ENCODE measurements at regions not wholly inside any gene's neighbourhood (a gene's known extent, or its start where the extent isn't known, plus 50 kb on each side); places are given as distances from the start of the nearest gene placed in this dataset.

GRCh38 chr5:89628876-89629635 lies 746.1 kb upstream of the MEF2C start:
- H3K4me3 Mint-ChIP-seq = no peak overlapping the region
- no peaks in the 10 kb centered on the region for H3K4me1 Mint-ChIP-seq
- H3K36me3 Mint-ChIP-seq = no peaks in the 10 kb centered on the region
- no peak overlapping the region for H3K27ac Mint-ChIP-seq
- H3K9me3 Mint-ChIP-seq = peaks cover 15% of the 10 kb centered on the region
- H3K27me3 Mint-ChIP-seq = no peaks in the 10 kb centered on the region
- DNase-seq = no peak

- no peak overlapping the region for H3K27ac Mint-ChIP-seq
- no peaks in the 10 kb centered on the region for H3K36me3 Mint-ChIP-seq
- no peak overlapping the region for H3K4me3 Mint-ChIP-seq
Observed at GRCh38 chr5:89615839-89616518, 733.0 kb upstream of the MEF2C start.

GRCh38 chr5:89613222-89613956 lies 730.4 kb upstream of the MEF2C start:
- no peak for DNase-seq
- no peaks in the 10 kb centered on the region for H3K36me3 Mint-ChIP-seq
- H3K27me3 Mint-ChIP-seq = no peaks in the 10 kb centered on the region
- H3K4me3 Mint-ChIP-seq = no peak overlapping the region
- no peak overlapping the region for H3K27ac Mint-ChIP-seq
- H3K4me1 Mint-ChIP-seq = no peaks in the 10 kb centered on the region
- H3K9me3 Mint-ChIP-seq = peaks cover 4% of the 10 kb centered on the region

More at GRCh38 chr5:89615839-89616518, 733.0 kb upstream of the MEF2C start:
- no peaks in the 10 kb centered on the region for H3K27me3 Mint-ChIP-seq
- H3K9me3 Mint-ChIP-seq = peaks cover 2% of the 10 kb centered on the region
- no peak for DNase-seq
- H3K4me1 Mint-ChIP-seq = no peaks in the 10 kb centered on the region

GRCh38 chr5:89606939-89607534 lies 724.1 kb upstream of the MEF2C start:
- peaks cover 4% of the 10 kb centered on the region for H3K9me3 Mint-ChIP-seq
- no peak overlapping the region for H3K27ac Mint-ChIP-seq
- no peaks in the 10 kb centered on the region for H3K36me3 Mint-ChIP-seq
- H3K27me3 Mint-ChIP-seq = no peaks in the 10 kb centered on the region
- no peaks in the 10 kb centered on the region for H3K4me1 Mint-ChIP-seq
- no peak for DNase-seq
- H3K4me3 Mint-ChIP-seq = no peak overlapping the region

GRCh38 chr5:89604342-89604741 lies 721.4 kb upstream of the MEF2C start:
- Mint-ChIP-seq H3K36me3 (no peaks in the 10 kb centered on the region), H3K4me1 (no peaks in the 10 kb centered on the region), H3K27me3 (no peaks in the 10 kb centered on the region), H3K4me3 (no peak overlapping the region), H3K27ac (no peak overlapping the region), H3K9me3 (no peaks in the 10 kb centered on the region)
- DNase-seq = no peak

GRCh38 chr5:89601880-89602279 lies 718.9 kb upstream of the MEF2C start:
- Mint-ChIP-seq H3K36me3 (no peaks in the 10 kb centered on the region), H3K4me1 (no peaks in the 10 kb centered on the region), H3K4me3 (no peak overlapping the region), H3K27ac (no peak overlapping the region), H3K9me3 (no peaks in the 10 kb centered on the region), H3K27me3 (no peaks in the 10 kb centered on the region)
- DNase-seq = no peak

GRCh38 chr5:89597878-89598277 lies 714.9 kb upstream of the MEF2C start:
- no peaks in the 10 kb centered on the region for H3K36me3 Mint-ChIP-seq
- no peak for DNase-seq
- H3K27ac Mint-ChIP-seq = no peak overlapping the region
- no peaks in the 10 kb centered on the region for H3K4me1 Mint-ChIP-seq
- H3K27me3 Mint-ChIP-seq = no peaks in the 10 kb centered on the region
- H3K9me3 Mint-ChIP-seq = no peaks in the 10 kb centered on the region
- no peak overlapping the region for H3K4me3 Mint-ChIP-seq

GRCh38 chr5:89596821-89597220 lies 713.8 kb upstream of the MEF2C start:
- Mint-ChIP-seq H3K36me3 (no peaks in the 10 kb centered on the region), H3K4me1 (no peaks in the 10 kb centered on the region), H3K4me3 (no peak overlapping the region), H3K9me3 (no peaks in the 10 kb centered on the region), H3K27me3 (no peaks in the 10 kb centered on the region), H3K27ac (no peak overlapping the region)
- DNase-seq = no peak

GRCh38 chr5:89595056-89595455 lies 712.1 kb upstream of the MEF2C start:
- no peak overlapping the region for H3K27ac Mint-ChIP-seq
- no peaks in the 10 kb centered on the region for H3K4me1 Mint-ChIP-seq
- DNase-seq = no peak
- no peaks in the 10 kb centered on the region for H3K9me3 Mint-ChIP-seq
- no peaks in the 10 kb centered on the region for H3K36me3 Mint-ChIP-seq
- H3K4me3 Mint-ChIP-seq = no peak overlapping the region
- no peaks in the 10 kb centered on the region for H3K27me3 Mint-ChIP-seq

- Mint-ChIP-seq H3K27ac (no peak overlapping the region), H3K9me3 (peaks cover 2% of the 10 kb centered on the region), H3K4me1 (no peaks in the 10 kb centered on the region), H3K4me3 (no peak overlapping the region), H3K27me3 (no peaks in the 10 kb centered on the region), H3K36me3 (no peaks in the 10 kb centered on the region)
- DNase-seq = no peak
Observed at GRCh38 chr5:89584339-89584956, 701.5 kb upstream of the MEF2C start.

GRCh38 chr5:89583534-89583933 lies 700.5 kb upstream of the MEF2C start:
- Mint-ChIP-seq H3K27ac (no peak overlapping the region), H3K27me3 (no peaks in the 10 kb centered on the region), H3K9me3 (peaks cover 2% of the 10 kb centered on the region), H3K36me3 (no peaks in the 10 kb centered on the region), H3K4me3 (no peak overlapping the region), H3K4me1 (no peaks in the 10 kb centered on the region)
- DNase-seq = no peak

- no peak for DNase-seq
- H3K27ac Mint-ChIP-seq = no peak overlapping the region
- H3K4me3 Mint-ChIP-seq = no peak overlapping the region
- H3K9me3 Mint-ChIP-seq = peaks cover 2% of the 10 kb centered on the region
- H3K36me3 Mint-ChIP-seq = no peaks in the 10 kb centered on the region
- H3K27me3 Mint-ChIP-seq = no peaks in the 10 kb centered on the region
- no peaks in the 10 kb centered on the region for H3K4me1 Mint-ChIP-seq
Observed at GRCh38 chr5:89582768-89583339, 699.9 kb upstream of the MEF2C start.

GRCh38 chr5:89580976-89581375 lies 698.0 kb upstream of the MEF2C start:
- no peak overlapping the region for H3K27ac Mint-ChIP-seq
- H3K36me3 Mint-ChIP-seq = no peaks in the 10 kb centered on the region
- no peaks in the 10 kb centered on the region for H3K27me3 Mint-ChIP-seq
- no peak for DNase-seq
- no peaks in the 10 kb centered on the region for H3K4me1 Mint-ChIP-seq
- H3K4me3 Mint-ChIP-seq = no peak overlapping the region
- peaks cover 2% of the 10 kb centered on the region for H3K9me3 Mint-ChIP-seq

- no peak overlapping the region for H3K4me3 Mint-ChIP-seq
- no peaks in the 10 kb centered on the region for H3K4me1 Mint-ChIP-seq
- H3K36me3 Mint-ChIP-seq = no peaks in the 10 kb centered on the region
- H3K27ac Mint-ChIP-seq = no peak overlapping the region
- H3K27me3 Mint-ChIP-seq = no peaks in the 10 kb centered on the region
- no peaks in the 10 kb centered on the region for H3K9me3 Mint-ChIP-seq
- DNase-seq = no peak
Observed at GRCh38 chr5:89575319-89575718, 692.3 kb upstream of the MEF2C start.
